ENCODE measurements at regions not wholly inside any gene's neighbourhood (a gene's known extent, or its start where the extent isn't known, plus 50 kb on each side); places are given as distances from the start of the nearest gene placed in this dataset.

DNA sequence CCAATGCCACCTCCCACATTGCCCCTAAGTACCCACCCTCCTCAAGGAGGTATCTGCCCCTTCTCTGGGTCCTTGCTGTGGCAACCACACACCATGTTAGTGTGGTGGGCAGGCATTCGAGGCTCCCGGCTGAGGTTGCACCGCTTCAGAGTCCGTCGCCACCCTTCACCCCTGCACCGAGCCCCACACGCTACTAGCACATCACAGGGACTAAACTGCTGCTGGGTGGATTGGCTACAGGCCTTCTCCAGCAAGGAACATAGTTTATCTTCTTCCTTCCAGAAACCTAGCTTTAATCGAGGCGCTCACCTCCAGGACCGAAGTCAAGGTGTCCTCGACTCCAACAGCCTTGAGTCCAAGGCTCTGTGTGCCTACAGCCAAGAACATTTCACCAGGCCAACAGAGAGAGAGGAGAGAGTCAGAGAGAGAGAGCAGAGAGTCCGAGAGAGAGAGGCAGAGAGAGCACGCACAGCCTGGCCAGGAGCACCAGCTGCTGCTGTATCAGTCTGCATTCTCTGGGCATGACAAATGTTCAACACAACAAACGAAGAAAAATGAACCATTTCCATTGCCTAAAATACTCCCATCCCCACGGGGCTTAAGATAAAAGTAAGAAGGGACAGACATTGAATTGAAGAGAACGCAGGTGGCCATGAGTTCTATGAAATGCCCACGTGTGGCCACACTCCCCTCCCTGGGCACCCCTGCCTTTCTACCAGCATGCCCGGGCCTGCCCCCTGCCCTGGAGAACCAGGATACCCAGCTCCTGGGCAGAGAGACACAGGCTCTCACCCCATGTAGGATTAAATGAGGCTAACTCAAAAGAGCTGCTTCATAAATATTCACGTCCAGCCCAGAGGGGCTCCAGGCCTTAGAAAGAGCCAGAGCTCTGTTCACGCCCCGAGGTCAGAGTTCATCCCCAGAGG is 94.9 kb downstream of the RBFOX3 start:
- no peak overlapping the region for H3K4me3 ChIP-seq (ENCODE audit: low read depth, low read length)
- no peak for DNase-seq (ENCODE audit: low read depth)
- no peak for TF ChIP-seq POLR2A (IDR thresholded peaks at IDR 0.05; ENCODE audit: extremely low read depth, insufficient read length)
- TF ChIP-seq, protein P1, sequence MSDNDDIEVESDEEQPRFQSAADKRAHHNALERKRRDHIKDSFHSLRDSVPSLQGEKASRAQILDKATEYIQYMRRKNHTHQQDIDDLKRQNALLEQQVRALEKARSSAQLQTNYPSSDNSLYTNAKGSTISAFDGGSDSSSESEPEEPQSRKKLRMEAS (IDR thresholded peaks at IDR 0.05; ENCODE audit: low read depth, low read length): no peak
- TF ChIP-seq, protein P2, sequence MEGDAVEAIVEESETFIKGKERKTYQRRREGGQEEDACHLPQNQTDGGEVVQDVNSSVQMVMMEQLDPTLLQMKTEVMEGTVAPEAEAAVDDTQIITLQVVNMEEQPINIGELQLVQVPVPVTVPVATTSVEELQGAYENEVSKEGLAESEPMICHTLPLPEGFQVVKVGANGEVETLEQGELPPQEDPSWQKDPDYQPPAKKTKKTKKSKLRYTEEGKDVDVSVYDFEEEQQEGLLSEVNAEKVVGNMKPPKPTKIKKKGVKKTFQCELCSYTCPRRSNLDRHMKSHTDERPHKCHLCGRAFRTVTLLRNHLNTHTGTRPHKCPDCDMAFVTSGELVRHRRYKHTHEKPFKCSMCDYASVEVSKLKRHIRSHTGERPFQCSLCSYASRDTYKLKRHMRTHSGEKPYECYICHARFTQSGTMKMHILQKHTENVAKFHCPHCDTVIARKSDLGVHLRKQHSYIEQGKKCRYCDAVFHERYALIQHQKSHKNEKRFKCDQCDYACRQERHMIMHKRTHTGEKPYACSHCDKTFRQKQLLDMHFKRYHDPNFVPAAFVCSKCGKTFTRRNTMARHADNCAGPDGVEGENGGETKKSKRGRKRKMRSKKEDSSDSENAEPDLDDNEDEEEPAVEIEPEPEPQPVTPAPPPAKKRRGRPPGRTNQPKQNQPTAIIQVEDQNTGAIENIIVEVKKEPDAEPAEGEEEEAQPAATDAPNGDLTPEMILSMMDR (IDR thresholded peaks at IDR 0.05; ENCODE audit: low read depth, low read length): no peak
- no peak for TF ChIP-seq MYC (IDR thresholded peaks at IDR 0.05; ENCODE audit: low read depth, low read length)

DNA sequence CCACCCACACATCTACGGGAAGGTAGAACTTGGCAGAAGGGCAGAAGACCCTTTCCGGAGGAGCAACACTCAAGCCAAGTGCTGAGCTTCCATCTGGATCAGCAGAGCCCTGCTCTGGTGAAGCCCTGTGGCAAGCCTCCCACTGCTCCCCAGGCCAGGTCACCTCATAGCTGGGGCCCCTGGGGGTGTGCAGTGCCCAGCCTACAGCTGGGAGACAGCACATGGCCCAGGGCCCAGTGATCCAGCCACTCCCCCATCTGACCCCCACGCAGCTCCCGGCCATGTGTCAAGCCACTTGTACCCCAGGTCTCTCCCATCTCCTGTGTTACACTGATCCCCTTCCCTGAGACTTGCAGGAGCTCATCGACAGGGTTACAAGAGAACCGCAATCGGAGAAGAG is 95.7 kb downstream of the RBFOX3 start:
- no peak for TF ChIP-seq MYC (IDR thresholded peaks at IDR 0.05; ENCODE audit: low read depth, low read length)
- TF ChIP-seq, protein P1 (IDR thresholded peaks at IDR 0.05; ENCODE audit: low read depth, low read length): no peak
- TF ChIP-seq, protein P2 (IDR thresholded peaks at IDR 0.05; ENCODE audit: low read depth, low read length): no peak
- no peak for TF ChIP-seq POLR2A (IDR thresholded peaks at IDR 0.05; ENCODE audit: extremely low read depth, insufficient read length)
- no peak for DNase-seq (ENCODE audit: low read depth)
- no peak overlapping the region for H3K4me3 ChIP-seq (ENCODE audit: low read depth, low read length)

DNA sequence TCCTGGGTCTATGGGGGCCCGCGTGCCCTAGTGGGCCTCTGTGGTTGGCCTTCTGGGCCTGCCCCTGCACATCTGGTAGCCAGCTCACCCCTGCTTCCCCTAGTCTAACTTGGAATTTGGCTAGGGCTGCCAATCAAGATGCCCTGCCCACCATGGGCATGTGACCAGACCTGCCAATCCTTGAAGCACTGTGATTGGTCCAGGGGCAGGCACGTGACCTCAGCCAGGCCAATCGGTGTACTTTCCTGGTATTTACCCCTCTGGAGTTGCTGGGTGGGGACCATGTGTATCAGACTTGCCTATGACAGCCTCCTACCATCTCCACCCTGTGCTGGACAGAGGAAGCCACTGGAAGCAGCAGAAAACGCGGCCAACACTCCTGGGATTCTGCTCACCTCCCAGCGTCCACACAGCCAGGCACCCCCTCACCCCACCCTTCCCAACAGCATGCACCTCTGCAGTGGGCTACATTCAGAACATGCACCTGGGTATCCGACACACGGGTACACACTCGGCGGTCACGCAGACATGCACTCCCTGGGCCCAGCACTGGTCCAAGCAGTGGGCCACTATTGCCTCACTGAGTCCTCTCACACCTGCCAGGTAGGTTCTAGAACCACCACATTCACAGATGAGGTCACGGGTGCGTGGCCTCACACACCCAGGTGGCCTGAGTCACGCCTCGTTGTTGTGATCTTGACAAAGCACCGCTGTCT is 96.9 kb downstream of the RBFOX3 start:
- H3K4me3 ChIP-seq (ENCODE audit: low read depth, low read length): no peak overlapping the region
- TF ChIP-seq, protein P2 (IDR thresholded peaks at IDR 0.05; ENCODE audit: low read depth, low read length): no peak
- TF ChIP-seq, protein P1 (IDR thresholded peaks at IDR 0.05; ENCODE audit: low read depth, low read length): no peak
- TF ChIP-seq MYC (IDR thresholded peaks at IDR 0.05; ENCODE audit: low read depth, low read length): no peak
- TF ChIP-seq POLR2A (IDR thresholded peaks at IDR 0.05; ENCODE audit: extremely low read depth, insufficient read length): no peak
- DNase-seq (ENCODE audit: low read depth): no peak

DNA sequence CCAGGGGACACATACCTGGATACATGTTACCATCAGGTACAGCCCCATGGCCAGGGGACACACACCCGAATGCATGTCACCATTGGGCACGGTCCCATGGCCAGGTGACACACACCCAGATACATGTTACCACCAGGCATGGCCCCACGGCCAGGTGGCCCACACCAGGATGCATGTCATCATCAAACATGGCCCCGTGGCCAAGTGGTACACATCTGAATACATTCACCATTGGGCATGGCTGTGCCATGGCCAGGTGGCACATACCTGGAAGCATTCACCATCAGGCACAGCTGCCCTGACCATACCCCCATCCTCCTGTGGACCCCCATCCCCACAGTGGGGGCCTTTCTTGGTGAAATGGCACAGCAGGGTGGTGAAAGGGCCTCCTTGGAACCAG is 97.6 kb downstream of the RBFOX3 start:
- TF ChIP-seq, protein P2 (IDR thresholded peaks at IDR 0.05; ENCODE audit: low read depth, low read length): no peak
- TF ChIP-seq MYC (IDR thresholded peaks at IDR 0.05; ENCODE audit: low read depth, low read length) (no peak), POLR2A (IDR thresholded peaks at IDR 0.05; ENCODE audit: extremely low read depth, insufficient read length) (no peak)
- TF ChIP-seq, protein P1 (IDR thresholded peaks at IDR 0.05; ENCODE audit: low read depth, low read length): no peak

DNA sequence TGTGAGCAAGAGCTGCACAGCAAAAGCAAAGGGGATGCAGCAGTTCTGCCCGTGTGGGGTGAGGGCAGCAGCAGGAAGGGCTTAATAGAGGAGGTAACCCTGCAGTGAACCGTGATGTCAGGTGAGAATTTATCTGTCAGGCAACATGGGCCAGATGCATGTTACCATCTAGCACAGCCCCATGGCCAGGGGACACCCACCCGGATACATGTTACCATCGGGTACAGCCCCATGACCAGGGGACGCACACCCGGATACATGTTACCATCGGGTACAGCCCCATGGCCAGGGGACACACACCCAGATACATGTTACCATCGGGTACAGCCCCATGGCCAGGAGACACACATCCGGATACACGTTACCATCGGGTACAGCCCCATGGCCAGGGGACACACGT is 99.4 kb downstream of the RBFOX3 start:
- no peak for DNase-seq (ENCODE audit: low read depth)
- TF ChIP-seq, protein P2 (IDR thresholded peaks at IDR 0.05; ENCODE audit: low read depth, low read length): no peak
- TF ChIP-seq POLR2A (IDR thresholded peaks at IDR 0.05; ENCODE audit: extremely low read depth, insufficient read length) (no peak), MYC (IDR thresholded peaks at IDR 0.05; ENCODE audit: low read depth, low read length) (no peak)
- TF ChIP-seq, protein P1 (IDR thresholded peaks at IDR 0.05; ENCODE audit: low read depth, low read length): no peak
- H3K4me3 ChIP-seq (ENCODE audit: low read depth, low read length): no peak overlapping the region

More for the DNA sequence above, 97.6 kb downstream of the RBFOX3 start:
- no peak for DNase-seq (ENCODE audit: low read depth)
- no peak overlapping the region for H3K4me3 ChIP-seq (ENCODE audit: low read depth, low read length)
